H9 (cell line): ENCODE measurements at regions not wholly inside any gene's neighbourhood (a gene's known extent, or its start where the extent isn't known, plus 50 kb on each side); places are given as distances from the start of the nearest gene placed in this dataset.

Source experiments
- DNase-seq: peaks from one replicate; pipeline ENCODE4 v3.0.0-alpha.2; 2017
- H2AFZ ChIP-seq: one replicate; pipeline ENCODE4 v1.6.1; 2013; ENCODE audit warnings: mild to moderate bottlenecking, low read length, control low read depth, moderate library complexity
- H2AK5ac ChIP-seq: 2 replicates; pipeline ENCODE4 v1.6.1; 2013; ENCODE audit warnings: low read length, control low read depth, mixed read lengths; ENCODE audit not compliant: insufficient read length
- H2BK120ac ChIP-seq: one replicate; pipeline ENCODE4 v1.6.1; 2013; ENCODE audit warnings: low read depth, mild to moderate bottlenecking, low read length, control low read depth, inconsistent platforms; ENCODE audit not compliant: poor library complexity, severe bottlenecking
- H2BK12ac ChIP-seq: 2 replicates; pipeline ENCODE4 v1.6.1; 2013; ENCODE audit warnings: low read length, control low read depth, mixed read lengths, low read depth; ENCODE audit not compliant: insufficient read length
- H2BK15ac ChIP-seq: 2 replicates; pipeline ENCODE4 v1.6.1; 2013; ENCODE audit warnings: low read depth, low read length, control low read depth
- H2BK20ac ChIP-seq: one replicate; pipeline ENCODE4 v1.6.1; 2013; ENCODE audit warnings: low read depth, mild to moderate bottlenecking, low read length, control low read depth, inconsistent platforms; ENCODE audit not compliant: poor library complexity, severe bottlenecking
- H2BK5ac ChIP-seq: 2 replicates; pipeline ENCODE4 v1.6.1; 2013; ENCODE audit warnings: low read length, control low read depth, mixed read lengths; ENCODE audit not compliant: insufficient read length
- H3K14ac ChIP-seq: 2 replicates; pipeline ENCODE4 v1.6.1; 2013; ENCODE audit warnings: low read length, control low read depth; ENCODE audit not compliant: insufficient read depth
- H3K18ac ChIP-seq: 2 replicates; pipeline ENCODE4 v1.6.1; 2013; ENCODE audit warnings: low read depth, mild to moderate bottlenecking, mixed read lengths, low read length, control low read depth; ENCODE audit not compliant: insufficient read length
- H3K23ac ChIP-seq: 2 replicates; pipeline ENCODE4 v1.6.1; 2013; ENCODE audit warnings: low read length, control low read depth, mixed read lengths, low read depth; ENCODE audit not compliant: insufficient read length
- H3K23me2 ChIP-seq: 2 replicates; pipeline ENCODE4 v1.6.1; 2013; ENCODE audit warnings: low read depth, mild to moderate bottlenecking, mixed read lengths, low read length, control low read depth; ENCODE audit not compliant: insufficient read length, poor library complexity, severe bottlenecking
- H3K27ac ChIP-seq: 2 replicates; pipeline ENCODE4 v1.5.1; 2013; ENCODE audit warnings: low read length, control low read depth, mixed read lengths, low read depth; ENCODE audit not compliant: insufficient read length
- H3K27me3 ChIP-seq: 2 replicates; pipeline ENCODE4 v1.6.1; 2013; ENCODE audit warnings: low read length, control low read depth, inconsistent platforms; ENCODE audit not compliant: insufficient read depth
- H3K4ac ChIP-seq: 2 replicates; pipeline ENCODE4 v1.6.1; 2013; ENCODE audit warnings: low read depth, mild to moderate bottlenecking, control low read depth, inconsistent platforms, low read length, moderate library complexity
- H3K4me1 ChIP-seq: 2 replicates; pipeline ENCODE4 v1.6.1; 2013; ENCODE audit warnings: low read length, control low read depth, inconsistent platforms; ENCODE audit not compliant: insufficient read depth
- H3K4me2 ChIP-seq: 2 replicates; pipeline ENCODE4 v1.6.1; 2013; ENCODE audit warnings: low read length, control low read depth, mixed read lengths; ENCODE audit not compliant: insufficient read length, insufficient read depth
- H3K56ac ChIP-seq: 2 replicates; pipeline ENCODE4 v1.6.1; 2013; ENCODE audit warnings: low read depth, mild to moderate bottlenecking, mixed read lengths, low read length, control low read depth; ENCODE audit not compliant: insufficient read length
- H3K79me1 ChIP-seq: 2 replicates; pipeline ENCODE4 v1.6.1; 2013; ENCODE audit warnings: low read depth, mild to moderate bottlenecking, moderate library complexity, low read length, control low read depth, inconsistent platforms; ENCODE audit not compliant: insufficient read depth, poor library complexity, severe bottlenecking
- H3K79me2 ChIP-seq: 2 replicates; pipeline ENCODE4 v1.6.1; 2013; ENCODE audit warnings: low read length, control low read depth, inconsistent platforms; ENCODE audit not compliant: insufficient read depth
- H3K9ac ChIP-seq: 2 replicates; pipeline ENCODE4 v1.6.1; 2013; ENCODE audit warnings: low read length, control low read depth, mixed read lengths; ENCODE audit not compliant: insufficient read length; ENCODE audit errors: extremely low read depth
- H3K9me3 ChIP-seq: one replicate; pipeline ENCODE4 v1.6.1; 2013; ENCODE audit warnings: low read depth, low read length, inconsistent platforms; ENCODE audit not compliant: control insufficient read depth
- H3T11ph ChIP-seq: one replicate; pipeline ENCODE4 v1.6.1; 2013; ENCODE audit warnings: mild to moderate bottlenecking, low read length, control low read depth, inconsistent platforms
- H4K20me1 ChIP-seq: one replicate; pipeline ENCODE4 v1.6.1; 2013; ENCODE audit not compliant: control insufficient read depth, insufficient read length, insufficient read depth
- H4K5ac ChIP-seq: 2 replicates; pipeline ENCODE4 v1.6.1; 2013; ENCODE audit warnings: low read depth, mild to moderate bottlenecking, mixed read lengths, low read length, control low read depth; ENCODE audit not compliant: insufficient read length
- H4K8ac ChIP-seq: replicated peaks from 2 replicates; pipeline ENCODE4 v1.6.1; 2013; ENCODE audit warnings: low read length, control low read depth, mixed read lengths, low read depth; ENCODE audit not compliant: insufficient read length
- H4K91ac ChIP-seq: 2 replicates; pipeline ENCODE4 v1.6.1; 2013; ENCODE audit warnings: low read depth, mild to moderate bottlenecking, moderate library complexity, mixed read lengths, low read length, control low read depth; ENCODE audit not compliant: insufficient read length
- H3K27ac Mint-ChIP-seq, 3 experiments: 2 replicates in 2 of 3; 3 replicates in 1 of 3; pipeline ENCODE4 v1.8.0; 2020 to 2021; ENCODE audit warnings: mixed read lengths in 3 of 3, mild to moderate bottlenecking in 1 of 3, moderate library complexity in 1 of 3
- H3K27me3 Mint-ChIP-seq: 2 replicates; pipeline ENCODE4 v1.8.0; 2021; ENCODE audit warnings: low read depth, mild to moderate bottlenecking, moderate library complexity, mixed read lengths
- H3K36me3 Mint-ChIP-seq, 3 experiments: 2 replicates in 2 of 3; 3 replicates in 1 of 3; pipeline ENCODE4 v1.8.0; 2020 to 2021; ENCODE audit warnings: low read depth in 3 of 3, mixed read lengths in 3 of 3; ENCODE audit not compliant: insufficient read depth in 1 of 3
- H3K4me1 Mint-ChIP-seq, 2 experiments: 2 replicates each; pipeline ENCODE4 v1.8.0; 2020; ENCODE audit warnings: mixed read lengths in 2 of 2
- H3K4me3 Mint-ChIP-seq, 2 experiments: 2 replicates in 1 of 2; 3 replicates in 1 of 2; pipeline ENCODE4 v1.8.0; 2020 to 2021; ENCODE audit warnings: mild to moderate bottlenecking in 2 of 2, mixed read lengths in 2 of 2, moderate library complexity in 1 of 2
- H3K9me3 Mint-ChIP-seq, 2 experiments: 2 replicates in 1 of 2; 3 replicates in 1 of 2; pipeline ENCODE4 v1.8.0; 2020; ENCODE audit warnings: mild to moderate bottlenecking in 2 of 2, mixed read lengths in 2 of 2, moderate library complexity in 1 of 2
- WGBS: extraction: QIAGEN DNeasy Blood & Tissue Kit; methylation state at CpG from one replicate; pipeline ENCODE4 v1.1.7; 2013; ENCODE audit warnings: missing lambda C conversion rate, low lambda C conversion rate, mixed read lengths; ENCODE audit not compliant: insufficient read length; ENCODE audit errors: extremely low coverage; 5-methylcytosine and 5-hydroxymethylcytosine counted together
- TF ChIP-seq, protein P1 (sequence below): fragments of 200-600 bp; sonication (generic); conservative IDR thresholded peaks from 3 replicates; pipeline ENCODE4 v1.8.0; 2021; ENCODE audit warnings: antibody characterized with exemption, mild to moderate bottlenecking

DNA sequence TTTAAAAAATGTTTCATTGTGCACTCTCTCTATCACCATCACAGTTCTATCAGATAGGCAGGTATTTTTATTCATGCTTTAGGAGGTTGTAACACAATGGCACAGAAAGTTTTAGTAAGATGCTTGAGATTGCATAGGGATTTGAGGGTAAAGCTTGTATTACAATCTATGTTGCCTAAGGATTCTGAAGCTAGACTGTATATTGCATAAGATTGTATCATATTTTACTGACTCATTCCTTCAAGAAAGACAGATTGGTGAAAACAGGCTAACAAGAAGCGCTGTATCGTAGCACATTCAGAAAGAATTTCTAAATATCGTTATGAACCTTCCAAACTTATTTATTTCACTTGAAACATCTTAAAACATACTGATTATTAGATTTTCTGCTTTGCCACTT is 577.7 kb downstream of the EBF1 start:
- no peaks in the 10 kb centered on the region for H3K9me3 ChIP-seq
- no peak overlapping the region for H3K4me2 ChIP-seq
- no peak overlapping the region for H3K4ac ChIP-seq
- H2BK15ac ChIP-seq, result no peak overlapping the region
- no peaks in the 10 kb centered on the region for H3K79me1 ChIP-seq
- H4K20me1 ChIP-seq, result no peaks in the 10 kb centered on the region
- whole genome bisulfite sequencing, result no CpG with 5 or more reads among the region's 3 CpGs
- no peak overlapping the region for H3K18ac ChIP-seq
- no peak overlapping the region for H4K5ac ChIP-seq
- H3T11ph ChIP-seq, result no peak overlapping the region
- no peak overlapping the region for H4K8ac ChIP-seq
- no peak overlapping the region for H2BK5ac ChIP-seq
- no peak for DNase-seq
- H3K79me2 ChIP-seq, result no peaks in the 10 kb centered on the region
- no peaks in the 10 kb centered on the region for H3K23me2 ChIP-seq
- no peaks in the 10 kb centered on the region for H3K4me1 ChIP-seq
- H3K56ac ChIP-seq, result no peak overlapping the region
- no peak overlapping the region for H3K9ac ChIP-seq
- Mint-ChIP-seq H3K4me3 (no peak overlapping the region), H3K9me3 (no peaks in the 10 kb centered on the region), H3K36me3 (no peaks in the 10 kb centered on the region), H3K27ac (no peak overlapping the region), H3K27me3 (no peaks in the 10 kb centered on the region), H3K4me1 (peaks cover 0 to 2% of the 10 kb centered on the region in 2 experiments; a peak in 1 of 4 replicates)
- no peak overlapping the region for H2BK12ac ChIP-seq
- H2BK120ac ChIP-seq, result no peak overlapping the region
- H2BK20ac ChIP-seq, result no peak overlapping the region
- no peak overlapping the region for H4K91ac ChIP-seq
- H3K14ac ChIP-seq, result no peak overlapping the region
- no peak overlapping the region for H3K27ac ChIP-seq
- no peak overlapping the region for H2AFZ ChIP-seq
- no peak overlapping the region for H2AK5ac ChIP-seq
- no peak overlapping the region for H3K23ac ChIP-seq
- TF ChIP-seq, protein P1, sequence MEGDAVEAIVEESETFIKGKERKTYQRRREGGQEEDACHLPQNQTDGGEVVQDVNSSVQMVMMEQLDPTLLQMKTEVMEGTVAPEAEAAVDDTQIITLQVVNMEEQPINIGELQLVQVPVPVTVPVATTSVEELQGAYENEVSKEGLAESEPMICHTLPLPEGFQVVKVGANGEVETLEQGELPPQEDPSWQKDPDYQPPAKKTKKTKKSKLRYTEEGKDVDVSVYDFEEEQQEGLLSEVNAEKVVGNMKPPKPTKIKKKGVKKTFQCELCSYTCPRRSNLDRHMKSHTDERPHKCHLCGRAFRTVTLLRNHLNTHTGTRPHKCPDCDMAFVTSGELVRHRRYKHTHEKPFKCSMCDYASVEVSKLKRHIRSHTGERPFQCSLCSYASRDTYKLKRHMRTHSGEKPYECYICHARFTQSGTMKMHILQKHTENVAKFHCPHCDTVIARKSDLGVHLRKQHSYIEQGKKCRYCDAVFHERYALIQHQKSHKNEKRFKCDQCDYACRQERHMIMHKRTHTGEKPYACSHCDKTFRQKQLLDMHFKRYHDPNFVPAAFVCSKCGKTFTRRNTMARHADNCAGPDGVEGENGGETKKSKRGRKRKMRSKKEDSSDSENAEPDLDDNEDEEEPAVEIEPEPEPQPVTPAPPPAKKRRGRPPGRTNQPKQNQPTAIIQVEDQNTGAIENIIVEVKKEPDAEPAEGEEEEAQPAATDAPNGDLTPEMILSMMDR, result no peak
- no peaks in the 10 kb centered on the region for H3K27me3 ChIP-seq
